ENCODE measurements at regions not wholly inside any gene's neighbourhood (a gene's known extent, or its start where the extent isn't known, plus 50 kb on each side); places are given as distances from the start of the nearest gene placed in this dataset.

- DNase-seq = no peak
- Histone ChIP-seq H3K36me3 (no peaks in the 10 kb centered on the region), H3K9me3 (no peaks in the 10 kb centered on the region), H3K4me1 (no peaks in the 10 kb centered on the region), H3K4me3 (no peak overlapping the region), H3K27me3 (ENCODE audit: low read depth) (no peaks in the 10 kb centered on the region), H3K27ac (no peak overlapping the region)
- intact Hi-C loops (cut with DNase I) = no loop called here
- ATAC-seq = no peak
- TF ChIP-seq CTCF (IDR thresholded peaks at IDR 0.05) = no peak
These were observed 428.0 kb upstream of the ARHGEF26 start for GRCh38 chr3:153693207-153693606.

GRCh38 chr3:153702106-153702505 lies 419.1 kb upstream of the ARHGEF26 start:
- no peak for TF ChIP-seq CTCF (IDR thresholded peaks at IDR 0.05)
- Histone ChIP-seq H3K27me3 (ENCODE audit: low read depth) (no peaks in the 10 kb centered on the region), H3K9me3 (no peaks in the 10 kb centered on the region), H3K36me3 (no peaks in the 10 kb centered on the region), H3K27ac (no peak overlapping the region), H3K4me3 (no peak overlapping the region), H3K4me1 (no peaks in the 10 kb centered on the region)
- DNase-seq (no peak), ATAC-seq (no peak)
- intact Hi-C loops (cut with DNase I) = no loop called here

- DNase-seq = no peak
- ATAC-seq = no peak
- Histone ChIP-seq H3K9me3 (no peaks in the 10 kb centered on the region), H3K27ac (no peak overlapping the region), H3K4me1 (no peaks in the 10 kb centered on the region), H3K27me3 (ENCODE audit: low read depth) (no peaks in the 10 kb centered on the region), H3K4me3 (no peak overlapping the region), H3K36me3 (no peaks in the 10 kb centered on the region)
- intact Hi-C loops (cut with DNase I) = no loop called here
- TF ChIP-seq CTCF (IDR thresholded peaks at IDR 0.05) = no peak
These were observed 417.1 kb upstream of the ARHGEF26 start for GRCh38 chr3:153704115-153704514.

GRCh38 chr3:153706706-153707105 lies 414.5 kb upstream of the ARHGEF26 start:
- H3K9me3 ChIP-seq = no peaks in the 10 kb centered on the region
- H3K27me3 ChIP-seq (ENCODE audit: low read depth) = no peaks in the 10 kb centered on the region
- H3K4me3 ChIP-seq = no peak overlapping the region
- no peaks in the 10 kb centered on the region for H3K4me1 ChIP-seq
- H3K36me3 ChIP-seq = no peaks in the 10 kb centered on the region
- no peak overlapping the region for H3K27ac ChIP-seq
- no peak for TF ChIP-seq CTCF (IDR thresholded peaks at IDR 0.05)
- intact Hi-C loops (cut with DNase I) = no loop called here
- ATAC-seq = no peak
- no peak for DNase-seq

- Histone ChIP-seq H3K4me3 (no peak overlapping the region), H3K4me1 (no peaks in the 10 kb centered on the region), H3K36me3 (no peaks in the 10 kb centered on the region), H3K9me3 (no peaks in the 10 kb centered on the region), H3K27me3 (ENCODE audit: low read depth) (no peaks in the 10 kb centered on the region), H3K27ac (no peak overlapping the region)
- intact Hi-C loops (cut with DNase I) = no loop called here
- no peak for TF ChIP-seq CTCF (IDR thresholded peaks at IDR 0.05)
- no peak for ATAC-seq
- no peak for DNase-seq
These were observed 407.2 kb upstream of the ARHGEF26 start for GRCh38 chr3:153714016-153714415.
